ENCODE measurements at regions not wholly inside any gene's neighbourhood (a gene's known extent, or its start where the extent isn't known, plus 50 kb on each side); places are given as distances from the start of the nearest gene placed in this dataset.

DNA sequence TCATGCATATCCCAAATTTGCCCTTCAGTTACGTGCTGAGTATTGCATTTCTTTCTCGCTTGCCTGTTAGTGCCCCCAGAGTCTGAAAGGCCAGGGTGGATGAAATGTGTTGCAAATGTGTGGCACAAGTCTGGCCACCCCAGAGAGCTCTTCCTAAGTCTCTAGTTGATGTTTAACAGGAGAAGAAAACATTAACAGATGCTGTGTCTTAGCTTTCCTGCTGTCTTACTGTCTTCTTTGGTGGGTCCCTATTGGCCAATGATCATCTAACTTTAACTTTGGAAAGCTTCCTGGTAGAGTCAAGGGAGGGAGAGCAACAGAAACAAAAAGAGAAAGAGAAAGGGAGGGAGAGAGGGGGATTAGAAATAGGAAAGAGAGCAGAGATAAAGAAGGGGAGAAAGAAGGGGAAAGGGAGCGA is 76.7 kb upstream of the P3H2 start:
- H3K4me3 ChIP-seq (ENCODE audit: low read depth, low read length): no peak overlapping the region
- DNase-seq (ENCODE audit: low read depth): no peak
- TF ChIP-seq, protein P1, sequence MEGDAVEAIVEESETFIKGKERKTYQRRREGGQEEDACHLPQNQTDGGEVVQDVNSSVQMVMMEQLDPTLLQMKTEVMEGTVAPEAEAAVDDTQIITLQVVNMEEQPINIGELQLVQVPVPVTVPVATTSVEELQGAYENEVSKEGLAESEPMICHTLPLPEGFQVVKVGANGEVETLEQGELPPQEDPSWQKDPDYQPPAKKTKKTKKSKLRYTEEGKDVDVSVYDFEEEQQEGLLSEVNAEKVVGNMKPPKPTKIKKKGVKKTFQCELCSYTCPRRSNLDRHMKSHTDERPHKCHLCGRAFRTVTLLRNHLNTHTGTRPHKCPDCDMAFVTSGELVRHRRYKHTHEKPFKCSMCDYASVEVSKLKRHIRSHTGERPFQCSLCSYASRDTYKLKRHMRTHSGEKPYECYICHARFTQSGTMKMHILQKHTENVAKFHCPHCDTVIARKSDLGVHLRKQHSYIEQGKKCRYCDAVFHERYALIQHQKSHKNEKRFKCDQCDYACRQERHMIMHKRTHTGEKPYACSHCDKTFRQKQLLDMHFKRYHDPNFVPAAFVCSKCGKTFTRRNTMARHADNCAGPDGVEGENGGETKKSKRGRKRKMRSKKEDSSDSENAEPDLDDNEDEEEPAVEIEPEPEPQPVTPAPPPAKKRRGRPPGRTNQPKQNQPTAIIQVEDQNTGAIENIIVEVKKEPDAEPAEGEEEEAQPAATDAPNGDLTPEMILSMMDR (conservative IDR thresholded peaks at IDR 0.05; ENCODE audit: low read depth, low read length): no peak

DNA sequence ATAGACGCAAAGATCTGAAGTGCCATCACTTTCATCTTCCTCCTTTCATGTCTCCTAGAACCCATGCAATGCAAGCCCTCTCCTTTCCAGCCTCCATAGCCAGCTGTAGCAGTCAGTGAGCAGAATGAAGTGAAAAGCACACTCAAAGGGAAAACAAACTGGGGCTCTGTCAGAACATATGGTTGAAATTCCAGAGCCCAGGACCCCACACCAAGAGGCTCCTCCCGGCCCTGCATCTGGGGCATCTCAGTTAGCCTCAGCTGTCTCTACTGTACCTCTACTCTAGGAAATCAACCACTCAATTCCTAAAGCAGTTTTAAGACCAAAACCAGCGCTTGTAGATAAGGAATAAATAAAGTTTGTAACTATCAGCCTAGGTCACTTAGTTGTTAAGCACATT is 73.8 kb upstream of the P3H2 start:
- no peak for DNase-seq (ENCODE audit: low read depth)
- TF ChIP-seq, protein P1 (conservative IDR thresholded peaks at IDR 0.05; ENCODE audit: low read depth, low read length): no peak
- no peak overlapping the region for H3K4me3 ChIP-seq (ENCODE audit: low read depth, low read length)

DNA sequence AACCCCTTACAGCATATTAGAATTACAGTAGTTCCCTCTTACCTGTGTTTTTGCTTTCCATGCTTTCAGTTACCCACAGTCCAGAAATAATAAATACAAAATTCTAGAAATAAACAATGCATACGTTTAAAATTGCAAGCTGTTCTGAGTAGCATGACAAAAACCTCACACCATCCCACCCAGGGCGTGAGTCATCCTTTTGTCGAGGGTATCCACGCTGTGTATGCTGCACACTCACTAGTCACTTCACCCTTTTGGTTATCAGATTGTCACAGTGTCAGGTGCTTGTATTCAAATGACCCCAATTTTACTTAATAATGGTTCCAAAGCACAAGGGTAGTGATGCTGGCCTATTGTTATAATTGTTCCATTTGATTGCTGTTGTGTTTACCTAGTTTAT is 72.5 kb upstream of the P3H2 start:
- TF ChIP-seq, protein P1 (conservative IDR thresholded peaks at IDR 0.05; ENCODE audit: low read depth, low read length): no peak

DNA sequence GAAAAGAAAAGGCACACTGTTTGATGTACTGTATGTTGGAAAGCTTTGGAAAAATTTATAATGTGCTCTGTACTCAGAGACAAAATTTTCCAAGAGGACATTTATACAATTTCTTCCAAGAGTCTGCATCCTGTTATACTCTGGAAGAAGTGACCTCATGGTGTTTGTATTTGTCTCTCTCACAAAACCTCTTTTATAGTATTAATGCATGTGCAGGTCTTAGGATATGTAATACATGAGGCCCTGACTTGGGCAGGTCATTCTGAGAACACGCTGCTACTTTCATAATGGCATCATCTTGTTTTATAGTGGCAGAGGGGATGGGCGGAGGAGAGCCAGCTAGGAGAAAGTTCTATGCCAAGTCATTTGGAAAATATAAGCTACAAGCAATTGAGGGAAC is 72.0 kb upstream of the P3H2 start:
- DNase-seq (ENCODE audit: low read depth): no peak
- TF ChIP-seq, protein P1 (conservative IDR thresholded peaks at IDR 0.05; ENCODE audit: low read depth, low read length): no peak
- no peak overlapping the region for H3K4me3 ChIP-seq (ENCODE audit: low read depth, low read length)

More for the DNA sequence above, 72.5 kb upstream of the P3H2 start:
- H3K4me3 ChIP-seq (ENCODE audit: low read depth, low read length): no peak overlapping the region
- DNase-seq (ENCODE audit: low read depth): no peak

DNA sequence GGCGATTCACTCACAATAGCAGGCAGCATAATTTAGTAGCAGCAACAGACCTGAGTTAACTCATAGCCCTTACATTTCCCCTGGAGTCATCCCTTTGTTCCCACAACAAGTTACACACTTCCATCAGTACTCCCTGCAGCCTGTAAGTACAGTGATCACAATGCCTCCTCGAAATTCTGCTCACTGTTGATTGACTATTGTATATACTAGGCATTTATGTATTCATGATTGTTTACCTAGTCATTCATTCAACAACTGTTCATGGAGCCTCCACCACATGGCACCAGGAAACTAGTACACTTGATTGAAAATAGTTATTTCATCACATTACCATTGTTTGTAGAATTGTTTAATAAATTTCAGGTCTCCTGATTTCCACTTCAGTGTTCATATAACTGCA is 71.4 kb upstream of the P3H2 start:
- no peak overlapping the region for H3K4me3 ChIP-seq (ENCODE audit: low read depth, low read length)
- no peak for DNase-seq (ENCODE audit: low read depth)
- TF ChIP-seq, protein P1 (conservative IDR thresholded peaks at IDR 0.05; ENCODE audit: low read depth, low read length): no peak

DNA sequence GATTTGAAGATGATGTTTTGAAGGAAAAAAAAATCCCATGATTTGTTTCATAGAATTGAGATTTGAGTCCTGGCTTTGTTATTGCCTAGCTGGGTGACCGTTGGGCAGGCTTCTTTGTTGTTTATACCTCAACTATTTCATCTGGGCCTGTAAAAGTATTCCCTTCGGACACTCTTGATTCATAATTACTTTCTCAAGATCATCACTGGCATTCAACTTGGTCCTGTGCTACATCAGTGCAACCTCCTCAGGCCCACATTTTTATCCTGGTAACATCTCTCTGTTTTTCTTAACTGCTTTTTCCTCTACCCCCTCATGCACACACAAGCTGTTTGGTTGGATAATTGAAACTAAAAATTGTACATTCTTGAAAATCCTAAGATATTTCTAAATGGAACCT is 67.5 kb upstream of the P3H2 start:
- H3K4me3 ChIP-seq (ENCODE audit: low read depth, low read length): no peak overlapping the region
- TF ChIP-seq, protein P1 (conservative IDR thresholded peaks at IDR 0.05; ENCODE audit: low read depth, low read length): no peak
- DNase-seq (ENCODE audit: low read depth): no peak

DNA sequence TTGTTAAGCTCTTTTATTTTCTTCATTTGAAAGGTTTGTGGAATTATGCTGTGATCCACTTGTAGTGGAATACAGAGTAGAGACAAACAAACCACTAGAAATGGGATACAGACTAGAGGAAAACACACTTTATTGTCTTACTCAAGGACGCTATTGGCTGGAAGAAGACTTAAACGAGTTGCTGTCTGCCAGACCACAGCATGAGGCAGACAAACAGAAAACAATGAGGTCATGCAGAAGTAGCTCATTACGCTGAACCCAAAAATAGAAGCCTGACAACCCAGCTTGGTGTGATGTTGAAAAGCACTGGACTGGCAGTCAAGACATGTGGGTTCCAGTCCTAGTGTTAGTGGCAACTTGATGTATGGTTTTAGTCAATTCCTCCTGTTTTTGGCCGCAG is 62.4 kb upstream of the P3H2 start:
- H3K4me3 ChIP-seq (ENCODE audit: low read depth, low read length): no peak overlapping the region
- DNase-seq (ENCODE audit: low read depth): peak; percentile 97
- TF ChIP-seq, protein P1 (conservative IDR thresholded peaks at IDR 0.05; ENCODE audit: low read depth, low read length): no peak
